ENCODE measurements at regions not wholly inside any gene's neighbourhood (a gene's known extent, or its start where the extent isn't known, plus 50 kb on each side); places are given as distances from the start of the nearest gene placed in this dataset.
A peak's percentile ranks its signal among the peaks of the same experiment; 100 is the strongest.

GRCh38 chr9:21686738-21687137 is 115.7 kb upstream of the MTAP start:
- TF ChIP-seq FOXK2 (IDR thresholded peaks at IDR 0.05) (no peak), ZNF384 (IDR thresholded peaks at IDR 0.05) (no peak), LEF1 (IDR thresholded peaks at IDR 0.05; ENCODE audit: borderline replicate concordance) (no peak), ARNT (IDR thresholded peaks at IDR 0.05) (no peak)
- ChIA-PET CTCF (no interaction called here), POLR2A (no interaction called here)
- no peak for DNase-seq (ENCODE audit: extremely low spot score)

- ChIA-PET CTCF (no interaction called here), POLR2A (no interaction called here)
- DNase-seq (ENCODE audit: extremely low spot score), result no peak
- TF ChIP-seq FOXK2 (IDR thresholded peaks at IDR 0.05), result no peak
- TF ChIP-seq FOXM1 (IDR thresholded peaks at IDR 0.05; ENCODE audit: borderline replicate concordance), result no peak
- no peak for TF ChIP-seq NFRKB (IDR thresholded peaks at IDR 0.05)
- TF ChIP-seq TARDBP (IDR thresholded peaks at IDR 0.05), result no peak
These were observed 115.1 kb upstream of the MTAP start for GRCh38 chr9:21687351-21687750.

DNA sequence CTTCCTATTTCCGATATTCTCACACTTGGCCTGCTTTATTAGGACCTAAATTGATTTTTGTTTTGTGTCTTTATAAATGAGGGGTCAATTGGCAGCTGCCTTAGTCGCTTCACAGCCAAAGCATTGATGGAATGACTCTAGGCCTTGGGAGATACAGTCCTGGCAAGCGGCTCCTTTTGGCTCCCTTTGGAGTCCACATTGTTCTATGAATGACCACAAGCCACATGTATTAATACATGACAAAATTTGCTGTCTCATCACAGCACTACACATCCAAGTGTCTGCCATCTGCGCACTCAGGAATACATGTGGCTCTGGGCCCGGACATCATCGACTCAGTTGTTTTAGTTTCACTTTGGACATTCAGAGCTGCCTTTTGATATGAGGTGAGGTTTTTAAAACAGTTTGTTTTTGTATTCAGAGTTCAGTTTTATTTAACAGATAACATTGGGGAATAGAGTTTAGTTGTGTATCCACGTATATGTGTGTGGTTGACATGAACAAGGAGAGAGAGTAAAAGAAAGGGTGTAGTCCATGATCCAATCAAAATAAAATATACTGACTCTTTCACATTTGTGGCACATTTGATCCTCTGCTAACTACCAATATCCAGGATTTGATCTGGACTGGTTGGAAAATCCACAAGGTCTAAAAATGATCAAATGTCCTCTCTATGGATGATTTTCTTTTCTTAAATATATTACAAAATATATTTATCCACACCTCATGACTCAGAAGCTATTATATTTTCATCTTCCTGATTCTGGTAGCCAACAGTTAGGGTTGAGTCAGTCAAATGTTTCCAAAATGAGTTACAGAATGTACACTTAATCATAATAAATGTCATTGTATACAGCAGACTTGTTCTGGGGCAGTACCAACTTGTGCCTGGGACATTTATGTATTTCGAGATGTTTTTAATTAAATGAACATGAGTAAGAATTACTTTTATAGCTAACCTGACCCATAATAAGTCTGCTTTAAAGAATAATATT is 114.0 kb upstream of the MTAP start:
- no peak for DNase-seq (ENCODE audit: extremely low spot score)
- CTCF ChIA-PET, result no interaction called here
- POLR2A ChIA-PET, result no interaction called here
- no peak for TF ChIP-seq ELF4 (IDR thresholded peaks at IDR 0.05)
- TF ChIP-seq PKNOX1 (IDR thresholded peaks at IDR 0.05), result peak; percentile 20; the same call in 1 of the 2 replicates

DNA sequence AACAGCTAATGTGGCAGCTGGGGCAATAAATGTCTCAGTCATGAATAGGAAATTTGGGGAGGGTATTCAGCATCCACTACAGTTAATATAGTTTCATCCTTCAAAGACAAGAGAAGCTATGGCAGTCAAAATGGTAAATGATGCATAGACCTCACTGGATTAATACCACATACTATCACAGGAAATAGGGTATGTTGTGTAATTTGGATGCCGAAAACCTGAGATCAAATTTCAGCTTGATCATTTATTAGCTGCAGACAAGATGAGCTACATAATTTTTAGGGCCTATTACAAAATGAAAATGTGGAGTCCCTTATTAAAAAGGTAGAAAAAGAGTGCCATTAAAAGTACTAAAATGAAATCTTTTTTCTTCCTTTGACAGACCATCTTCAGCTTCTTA is 112.6 kb upstream of the MTAP start:
- DNase-seq (ENCODE audit: extremely low spot score), result no peak
- TF ChIP-seq TARDBP (IDR thresholded peaks at IDR 0.05), result no peak
- no peak for TF ChIP-seq FOXA1 (IDR thresholded peaks at IDR 0.05)
- TF ChIP-seq FOXM1 (IDR thresholded peaks at IDR 0.05; ENCODE audit: borderline replicate concordance), result no peak
- TF ChIP-seq ZNF384 (IDR thresholded peaks at IDR 0.05), result no peak
- TF ChIP-seq BHLHE40 (IDR thresholded peaks at IDR 0.05; ENCODE audit: borderline replicate concordance), result no peak
- ChIA-PET CTCF (no interaction called here), POLR2A (no interaction called here)

DNA sequence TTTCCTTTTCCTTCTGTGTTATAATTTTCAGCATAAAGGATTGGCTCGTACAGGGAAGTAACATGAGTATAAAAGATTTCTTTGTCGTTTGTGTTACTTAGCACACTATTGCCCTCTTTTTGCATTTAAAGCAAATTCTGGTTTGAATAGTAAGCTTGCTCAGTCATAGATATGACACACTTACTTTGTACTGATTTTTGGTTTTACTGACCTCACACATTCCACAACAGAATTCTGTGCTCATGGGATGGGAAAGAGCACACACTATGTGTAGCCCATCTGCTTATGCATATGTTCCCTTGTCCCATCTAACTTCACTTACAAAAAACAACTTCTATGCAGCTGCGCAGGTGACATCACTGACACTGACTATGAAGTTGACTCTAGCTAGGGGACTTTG is 111.9 kb upstream of the MTAP start:
- CTCF ChIA-PET, result no interaction called here
- DNase-seq (ENCODE audit: extremely low spot score), result no peak
- POLR2A ChIA-PET, result no interaction called here
- TF ChIP-seq CTBP1 (IDR thresholded peaks at IDR 0.05; ENCODE audit: borderline replicate concordance) (no peak), HDGF (IDR thresholded peaks at IDR 0.05; ENCODE audit: borderline replicate concordance) (no peak), FOXM1 (IDR thresholded peaks at IDR 0.05; ENCODE audit: borderline replicate concordance) (no peak), NFRKB (IDR thresholded peaks at IDR 0.05) (no peak), SP1 (IDR thresholded peaks at IDR 0.05) (no peak), LEF1 (IDR thresholded peaks at IDR 0.05; ENCODE audit: borderline replicate concordance) (no peak), L3MBTL2 (conservative IDR thresholded peaks at IDR 0.05) (no peak), TARDBP (IDR thresholded peaks at IDR 0.05) (no peak), BHLHE40 (IDR thresholded peaks at IDR 0.05; ENCODE audit: borderline replicate concordance) (no peak), ARNT (IDR thresholded peaks at IDR 0.05) (no peak), ELF4 (IDR thresholded peaks at IDR 0.05) (no peak), PKNOX1 (IDR thresholded peaks at IDR 0.05) (no peak), ZNF384 (IDR thresholded peaks at IDR 0.05) (no peak)

DNA sequence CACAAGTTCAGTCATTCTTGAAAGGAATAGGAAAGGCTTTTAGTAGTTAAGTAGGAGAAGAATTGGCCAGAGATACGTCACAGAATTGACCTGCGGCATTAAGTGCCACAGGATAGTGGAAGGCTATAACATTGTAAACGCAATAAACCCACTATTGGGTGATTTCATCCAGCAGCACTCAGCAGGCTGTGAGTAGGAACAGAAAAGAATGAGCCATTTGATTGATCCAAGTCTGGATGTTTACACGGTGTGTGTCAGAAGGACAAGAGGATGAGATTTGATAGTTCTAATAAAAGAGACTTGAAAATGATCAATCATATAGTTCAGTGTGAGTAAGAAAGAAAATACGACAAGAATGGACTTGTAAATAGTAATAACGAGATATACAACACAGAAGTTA is 110.0 kb upstream of the MTAP start:
- ChIA-PET POLR2A (no interaction called here), CTCF (no interaction called here)
- no peak for TF ChIP-seq L3MBTL2 (conservative IDR thresholded peaks at IDR 0.05)
- TF ChIP-seq NFRKB (IDR thresholded peaks at IDR 0.05), result no peak
- no peak for TF ChIP-seq SP1 (IDR thresholded peaks at IDR 0.05)
- no peak for TF ChIP-seq HDGF (IDR thresholded peaks at IDR 0.05; ENCODE audit: borderline replicate concordance)
- TF ChIP-seq ZNF384 (IDR thresholded peaks at IDR 0.05), result no peak
- TF ChIP-seq BHLHE40 (IDR thresholded peaks at IDR 0.05; ENCODE audit: borderline replicate concordance), result no peak
- TF ChIP-seq SUZ12 (IDR thresholded peaks at IDR 0.05), result no peak
- no peak for TF ChIP-seq ELF4 (IDR thresholded peaks at IDR 0.05)
- no peak for TF ChIP-seq PKNOX1 (IDR thresholded peaks at IDR 0.05)
- no peak for TF ChIP-seq TARDBP (IDR thresholded peaks at IDR 0.05)
- TF ChIP-seq FOXM1 (IDR thresholded peaks at IDR 0.05; ENCODE audit: borderline replicate concordance), result no peak
- TF ChIP-seq ARNT (IDR thresholded peaks at IDR 0.05), result no peak
- no peak for TF ChIP-seq LEF1 (IDR thresholded peaks at IDR 0.05; ENCODE audit: borderline replicate concordance)
- no peak for DNase-seq (ENCODE audit: extremely low spot score)

DNA sequence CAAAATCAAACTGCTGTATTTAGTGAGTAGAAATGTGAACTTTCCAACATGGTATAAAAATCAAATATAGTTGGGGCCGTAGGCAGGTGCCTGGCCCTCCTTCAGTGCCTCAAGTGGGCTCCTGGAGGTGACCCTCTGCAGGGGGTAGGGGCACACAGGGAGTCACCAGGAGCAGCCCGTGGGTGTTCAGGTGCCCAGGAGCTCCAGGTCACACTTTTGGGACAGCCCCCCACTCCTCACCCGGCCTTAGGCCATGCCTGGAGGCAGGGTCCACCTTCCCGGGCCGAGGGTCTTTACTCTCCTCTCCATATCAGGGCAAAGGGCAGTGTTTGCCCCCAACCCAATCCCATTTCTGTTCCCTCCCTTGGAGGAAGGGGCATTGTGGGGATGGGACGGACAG is 108.0 kb upstream of the MTAP start:
- ChIA-PET POLR2A (no interaction called here), CTCF (no interaction called here)
- no peak for DNase-seq (ENCODE audit: extremely low spot score)
- TF ChIP-seq LEF1 (IDR thresholded peaks at IDR 0.05; ENCODE audit: borderline replicate concordance), result no peak
- no peak for TF ChIP-seq HDGF (IDR thresholded peaks at IDR 0.05; ENCODE audit: borderline replicate concordance)
- no peak for TF ChIP-seq NFRKB (IDR thresholded peaks at IDR 0.05)
- no peak for TF ChIP-seq BHLHE40 (IDR thresholded peaks at IDR 0.05; ENCODE audit: borderline replicate concordance)
- no peak for TF ChIP-seq ARNT (IDR thresholded peaks at IDR 0.05)
- TF ChIP-seq SUZ12 (IDR thresholded peaks at IDR 0.05), result no peak
- no peak for TF ChIP-seq L3MBTL2 (conservative IDR thresholded peaks at IDR 0.05)
- no peak for TF ChIP-seq SP1 (IDR thresholded peaks at IDR 0.05)
- no peak for TF ChIP-seq FOXA1 (IDR thresholded peaks at IDR 0.05)

All from HEK293T (cell line).